ENCODE measurements at regions not wholly inside any gene's neighbourhood (a gene's known extent, or its start where the extent isn't known, plus 50 kb on each side); places are given as distances from the start of the nearest gene placed in this dataset.

DNA sequence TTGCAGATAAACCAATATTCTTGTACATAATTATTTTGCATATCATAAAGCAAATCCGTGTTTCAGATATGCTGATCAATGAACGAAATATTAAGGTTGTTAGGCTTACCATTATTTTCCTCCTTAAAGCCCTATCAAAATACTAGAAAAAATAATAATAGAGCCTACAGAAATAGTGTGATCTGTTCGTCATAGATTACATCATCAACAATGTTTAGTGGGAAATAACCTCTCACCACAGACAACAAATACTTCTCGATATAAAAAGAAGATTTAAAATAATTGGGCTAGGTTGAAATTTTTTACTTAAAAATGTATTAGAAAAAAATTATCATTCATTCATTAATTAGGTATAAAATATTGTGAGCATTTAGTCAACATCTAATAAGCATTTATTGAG lies 71.0 kb upstream of the ADCY2 start:
- BruUV-seq (replicated peaks) = no TSS peak
- H3K4me1 ChIP-seq (ENCODE audit: insufficient read depth, low read length, poor library complexity, severe bottlenecking) = no peaks in the 10 kb centered on the region
- no peak overlapping the region for H3K4me3 ChIP-seq (ENCODE audit: low read depth, low read length, poor library complexity, severe bottlenecking)
- no peak for TF ChIP-seq EZH2phosphoT487 (IDR thresholded peaks at IDR 0.05; ENCODE audit: borderline replicate concordance, low read depth, low read length)
- TF ChIP-seq, protein P1, sequence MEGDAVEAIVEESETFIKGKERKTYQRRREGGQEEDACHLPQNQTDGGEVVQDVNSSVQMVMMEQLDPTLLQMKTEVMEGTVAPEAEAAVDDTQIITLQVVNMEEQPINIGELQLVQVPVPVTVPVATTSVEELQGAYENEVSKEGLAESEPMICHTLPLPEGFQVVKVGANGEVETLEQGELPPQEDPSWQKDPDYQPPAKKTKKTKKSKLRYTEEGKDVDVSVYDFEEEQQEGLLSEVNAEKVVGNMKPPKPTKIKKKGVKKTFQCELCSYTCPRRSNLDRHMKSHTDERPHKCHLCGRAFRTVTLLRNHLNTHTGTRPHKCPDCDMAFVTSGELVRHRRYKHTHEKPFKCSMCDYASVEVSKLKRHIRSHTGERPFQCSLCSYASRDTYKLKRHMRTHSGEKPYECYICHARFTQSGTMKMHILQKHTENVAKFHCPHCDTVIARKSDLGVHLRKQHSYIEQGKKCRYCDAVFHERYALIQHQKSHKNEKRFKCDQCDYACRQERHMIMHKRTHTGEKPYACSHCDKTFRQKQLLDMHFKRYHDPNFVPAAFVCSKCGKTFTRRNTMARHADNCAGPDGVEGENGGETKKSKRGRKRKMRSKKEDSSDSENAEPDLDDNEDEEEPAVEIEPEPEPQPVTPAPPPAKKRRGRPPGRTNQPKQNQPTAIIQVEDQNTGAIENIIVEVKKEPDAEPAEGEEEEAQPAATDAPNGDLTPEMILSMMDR (conservative IDR thresholded peaks at IDR 0.05; ENCODE audit: low read length) = no peak
- H3K36me3 ChIP-seq (ENCODE audit: insufficient read depth, low read length) = no peaks in the 10 kb centered on the region
- no peak overlapping the region for H3K4me2 ChIP-seq (ENCODE audit: low read length)
- intact Hi-C loops (cut with micrococcal nuclease; ENCODE audit: unreplicated experiment) = no loop called here
- no peaks in the 10 kb centered on the region for H3K79me2 ChIP-seq (ENCODE audit: insufficient read depth, low read depth, low read length)
- no peak for DNase-seq (ENCODE audit: low spot score)
- H3K27ac ChIP-seq (ENCODE audit: low read depth, low read length, poor library complexity, severe bottlenecking) = no peak overlapping the region
- H4K20me1 ChIP-seq (ENCODE audit: insufficient read depth, low read length) = no peaks in the 10 kb centered on the region
- H2AFZ ChIP-seq (ENCODE audit: low read length) = no peak overlapping the region
- no peaks in the 10 kb centered on the region for H3K9me2 ChIP-seq (ENCODE audit: insufficient read depth, low read length)
- no peaks in the 10 kb centered on the region for H3K9me3 ChIP-seq (ENCODE audit: low read length)
- ChIA-PET CTCF (ENCODE audit: unreplicated experiment) (no interaction called here), POLR2A (no interaction called here)

DNA sequence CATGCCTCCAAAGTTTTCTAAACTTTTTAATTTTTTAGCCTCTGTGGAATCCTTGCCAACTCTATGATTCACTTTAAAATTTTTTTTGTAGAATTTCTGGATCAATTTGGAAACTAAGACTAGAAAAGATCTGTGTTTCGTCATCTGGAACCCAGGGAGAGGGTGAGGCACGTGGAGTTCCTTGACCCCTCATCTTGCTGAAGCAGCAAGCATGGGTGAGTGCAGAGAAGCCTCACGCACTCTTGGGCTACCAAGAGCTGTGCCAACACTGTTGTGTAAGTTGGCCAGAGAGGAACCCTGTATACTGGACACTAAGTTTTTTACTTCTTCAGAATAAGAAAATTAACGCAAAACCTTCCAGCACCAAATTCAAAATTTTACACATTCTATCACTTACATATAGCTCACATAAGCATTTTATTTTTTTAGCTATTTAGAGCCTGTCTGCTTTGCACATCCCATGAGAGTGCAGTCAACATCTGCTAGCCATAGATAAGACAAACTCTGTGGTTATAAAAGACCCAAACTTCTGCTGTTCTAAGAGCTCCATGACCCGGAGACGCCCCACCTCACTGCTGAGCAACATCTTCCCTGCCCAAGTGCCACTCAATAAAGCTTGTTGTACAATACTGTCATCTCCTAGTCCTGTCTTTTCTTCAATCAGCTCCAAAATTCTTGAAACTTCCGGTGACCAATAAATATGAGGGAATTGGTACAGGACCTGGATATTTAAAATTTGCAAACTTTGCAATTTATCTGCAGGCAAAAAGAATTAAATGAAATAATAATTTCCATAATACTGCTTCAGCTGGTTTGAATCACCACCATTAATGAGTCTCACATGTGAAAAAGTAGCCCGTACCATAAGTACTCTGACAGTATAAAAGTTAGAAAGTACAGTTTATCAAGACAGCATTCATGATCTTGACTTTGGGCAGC lies 69.7 kb upstream of the ADCY2 start:
- Histone ChIP-seq H3K9me2 (ENCODE audit: insufficient read depth, low read length) (no peaks in the 10 kb centered on the region), H2AFZ (ENCODE audit: low read length) (no peak overlapping the region), H3K27ac (ENCODE audit: low read depth, low read length, poor library complexity, severe bottlenecking) (no peak overlapping the region), H3K4me1 (ENCODE audit: insufficient read depth, low read length, poor library complexity, severe bottlenecking) (no peaks in the 10 kb centered on the region), H3K9me3 (ENCODE audit: low read length) (no peaks in the 10 kb centered on the region), H3K36me3 (ENCODE audit: insufficient read depth, low read length) (no peaks in the 10 kb centered on the region), H4K20me1 (ENCODE audit: insufficient read depth, low read length) (no peaks in the 10 kb centered on the region), H3K79me2 (ENCODE audit: insufficient read depth, low read depth, low read length) (no peaks in the 10 kb centered on the region), H3K4me3 (ENCODE audit: low read depth, low read length, poor library complexity, severe bottlenecking) (no peak overlapping the region), H3K4me2 (ENCODE audit: low read length) (no peak overlapping the region)
- intact Hi-C loops (cut with micrococcal nuclease; ENCODE audit: unreplicated experiment) = no loop called here
- ChIA-PET POLR2A (interaction anchor here (0.7 to 1.5 kb wide), 2 partner anchors 10 to 147 kb away, joined by 3 read pairs; no protein-coding TSS in a partner anchor), CTCF (ENCODE audit: unreplicated experiment) (no interaction called here)
- BruUV-seq (replicated peaks) = no TSS peak
- no peak for DNase-seq (ENCODE audit: low spot score)
- TF ChIP-seq, protein P1 (conservative IDR thresholded peaks at IDR 0.05; ENCODE audit: low read length) = no peak
- no peak for TF ChIP-seq EZH2phosphoT487 (IDR thresholded peaks at IDR 0.05; ENCODE audit: borderline replicate concordance, low read depth, low read length)

- intact Hi-C loops (cut with micrococcal nuclease; ENCODE audit: unreplicated experiment) = no loop called here
- Histone ChIP-seq H3K79me2 (ENCODE audit: insufficient read depth, low read depth, low read length) (no peaks in the 10 kb centered on the region), H3K27ac (ENCODE audit: low read depth, low read length, poor library complexity, severe bottlenecking) (no peak overlapping the region), H3K4me2 (ENCODE audit: low read length) (no peak overlapping the region), H3K4me3 (ENCODE audit: low read depth, low read length, poor library complexity, severe bottlenecking) (no peak overlapping the region), H2AFZ (ENCODE audit: low read length) (no peak overlapping the region), H3K4me1 (ENCODE audit: insufficient read depth, low read length, poor library complexity, severe bottlenecking) (no peaks in the 10 kb centered on the region), H3K9me3 (ENCODE audit: low read length) (no peaks in the 10 kb centered on the region), H3K36me3 (ENCODE audit: insufficient read depth, low read length) (no peaks in the 10 kb centered on the region), H4K20me1 (ENCODE audit: insufficient read depth, low read length) (no peaks in the 10 kb centered on the region), H3K9me2 (ENCODE audit: insufficient read depth, low read length) (no peaks in the 10 kb centered on the region)
- no peak for DNase-seq (ENCODE audit: low spot score)
- CTCF ChIA-PET (ENCODE audit: unreplicated experiment) = no interaction called here
- no TSS peak for BruUV-seq (replicated peaks)
- POLR2A ChIA-PET = no interaction called here
- no peak for TF ChIP-seq EZH2phosphoT487 (IDR thresholded peaks at IDR 0.05; ENCODE audit: borderline replicate concordance, low read depth, low read length)
- TF ChIP-seq, protein P1 (conservative IDR thresholded peaks at IDR 0.05; ENCODE audit: low read length) = no peak
Observed at GRCh38 chr5:7329141-7329540, 66.8 kb upstream of the ADCY2 start.
